Right lobe of liver (tissue), 4 donors: ENCODE measurements at regions not wholly inside any gene's neighbourhood (a gene's known extent, or its start where the extent isn't known, plus 50 kb on each side); places are given as distances from the start of the nearest gene placed in this dataset.

Source experiments
- CTCF ChIP-seq, 4 donors: fragments of 200-600 bp in 3 of 4; fragments of 450-650 bp in 1 of 4; IDR thresholded peaks; one replicate each; pipeline versions ENCODE4 v1.5.1 to v1.8.0; 2016 to 2022; ENCODE audit warnings: antibody characterized with exemption in 4 of 4, mild to moderate bottlenecking in 2 of 4
- POLR2A ChIP-seq: fragments of 450-650 bp; IDR thresholded peaks from one replicate; pipeline ENCODE4 v1.6.1; 2017; ENCODE audit warnings: antibody characterized with exemption, mild to moderate bottlenecking
- donor health status: DM: no; HTN: no; CAD: no.
- donor health status: DM: no; HTN: no; CAD: no.
- donor health status: DM: no; HTN: yes; CAD: no.

- TF ChIP-seq POLR2A (no peak), CTCF (IDR thresholded peaks at IDR 0.05) (no peak)
Observed at GRCh38 chr22:27422442-27422841, 379.1 kb downstream of the MN1 start.
